CD4-positive, alpha-beta T cell treated with Interleukin-12 subunit alpha and Interleukin-12 subunit beta, for 1 hour (primary cell): ENCODE measurements at regions not wholly inside any gene's neighbourhood (a gene's known extent, or its start where the extent isn't known, plus 50 kb on each side); places are given as distances from the start of the nearest gene placed in this dataset.

Source experiments
- DNase-seq: peaks from one replicate; pipeline ENCODE4 v3.0.0-alpha.2; 2020

DNA sequence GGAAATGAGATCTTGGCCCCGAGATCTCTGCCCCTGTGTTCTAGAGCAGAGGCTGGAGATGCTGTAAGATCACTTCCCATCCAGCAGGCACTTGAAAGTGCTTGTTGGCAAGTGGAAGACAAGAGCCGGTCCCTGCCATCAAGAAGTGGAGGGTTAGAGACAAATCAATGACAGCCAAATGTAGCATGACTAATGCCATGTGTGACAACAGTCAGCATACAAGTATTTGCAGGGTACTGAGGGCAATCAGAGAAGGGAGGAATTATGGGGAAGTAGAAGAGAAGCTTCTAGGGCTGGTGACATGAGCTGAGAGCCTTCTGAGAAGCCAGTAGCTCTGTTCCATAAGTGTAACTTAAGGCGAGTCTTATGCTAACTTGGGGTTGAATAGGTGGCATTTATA lies 58.6 kb downstream of the TMEM17 start:
- DNase-seq = no peak

DNA sequence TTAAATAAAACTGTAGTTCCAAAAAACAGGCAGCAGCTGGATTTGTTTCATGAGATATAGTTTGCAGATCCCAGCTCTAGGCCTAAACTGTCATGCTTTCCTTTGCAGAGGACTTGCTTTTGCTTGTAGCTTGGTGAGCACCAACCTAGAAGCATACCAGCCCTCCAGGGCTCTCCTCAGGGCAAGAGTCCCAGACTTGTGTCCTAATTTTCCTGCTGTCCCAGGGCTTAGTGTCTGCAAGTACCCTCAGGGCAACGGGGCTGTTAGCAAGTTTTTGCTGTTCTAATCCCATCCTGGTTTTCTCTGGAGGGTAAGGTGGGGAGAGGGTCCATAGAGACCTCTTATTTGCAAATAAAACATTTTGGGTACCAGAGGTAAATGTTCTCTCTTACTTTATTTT lies 59.5 kb downstream of the TMEM17 start:
- DNase-seq = no peak

DNA sequence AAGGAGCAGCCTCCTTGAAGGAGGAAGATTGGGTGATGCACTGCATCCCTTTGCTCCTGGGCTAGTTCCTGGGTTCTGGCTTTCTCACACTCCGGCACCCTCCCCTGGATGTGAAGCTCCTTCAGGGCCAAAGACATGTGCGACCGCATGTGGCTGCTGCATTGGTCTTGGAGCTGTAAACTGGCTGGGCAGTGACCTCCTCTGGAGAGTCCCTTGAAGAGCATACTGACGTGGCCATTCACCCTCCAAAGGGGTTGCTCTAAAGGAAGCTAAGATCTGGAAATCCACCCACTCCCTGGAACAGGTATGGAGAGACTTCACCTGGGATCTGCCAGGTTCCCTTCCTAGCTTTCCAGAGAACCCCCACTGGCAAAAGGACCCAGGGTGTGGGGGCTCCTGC lies 62.1 kb downstream of the TMEM17 start:
- no peak for DNase-seq

DNA sequence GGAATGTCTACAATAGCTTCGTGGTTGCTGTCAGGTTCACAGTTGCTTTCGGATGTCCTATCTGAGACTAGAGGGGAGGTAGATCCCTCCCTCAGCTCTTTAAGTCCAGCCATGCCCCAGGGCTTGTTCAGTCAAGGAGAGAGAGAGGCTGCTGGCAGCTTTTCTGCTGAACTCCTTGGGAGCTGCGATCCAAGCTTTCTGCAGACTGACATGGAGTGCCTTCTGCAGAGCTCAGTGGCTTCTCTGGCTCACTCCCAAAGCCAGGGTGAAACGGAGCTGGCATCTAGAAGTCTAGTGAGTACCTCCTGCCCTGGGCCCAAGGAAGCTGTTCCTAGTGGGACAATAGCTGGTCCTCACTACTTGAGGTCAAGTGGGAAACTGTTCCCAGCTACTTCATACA lies 62.5 kb downstream of the TMEM17 start:
- no peak for DNase-seq

DNA sequence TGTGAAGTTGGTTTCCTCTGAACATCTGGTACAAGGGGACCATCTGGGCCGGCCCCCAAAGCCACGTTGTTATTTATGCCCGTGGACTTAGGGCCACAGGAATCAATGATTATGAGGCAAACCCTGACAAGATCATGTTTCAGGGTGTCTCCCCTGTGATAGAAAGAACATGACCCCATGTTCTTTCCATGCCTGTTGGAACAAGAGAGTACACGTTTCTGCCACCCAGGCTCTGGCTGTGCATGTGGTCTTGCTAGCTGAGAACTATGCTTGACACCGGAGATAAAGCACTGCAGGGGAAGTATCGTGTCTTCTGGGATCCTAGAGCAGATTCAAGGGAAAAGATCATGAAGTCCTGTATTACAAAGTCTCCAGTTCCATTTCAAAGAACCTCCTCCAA lies 64.2 kb downstream of the TMEM17 start:
- DNase-seq = no peak

DNA sequence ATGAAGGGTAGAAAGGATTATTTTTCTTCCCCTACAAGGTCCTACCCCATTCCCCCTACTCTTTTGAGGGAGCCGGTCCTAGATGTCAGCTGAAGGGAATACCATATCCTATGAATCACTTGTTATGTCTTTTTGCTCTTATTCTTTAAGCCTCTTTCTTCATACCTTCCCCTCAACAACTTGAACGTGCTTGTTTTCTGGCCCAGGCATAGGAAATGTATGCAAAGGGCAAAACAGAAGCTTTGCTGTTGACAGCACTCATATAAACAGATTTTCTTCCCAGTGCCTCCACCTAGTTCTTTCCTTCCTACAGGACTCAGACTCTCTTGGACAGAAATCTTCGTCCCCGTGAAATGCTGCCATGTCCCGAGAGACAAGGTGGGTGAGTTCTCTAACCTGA lies 64.6 kb downstream of the TMEM17 start:
- DNase-seq = no peak

DNA sequence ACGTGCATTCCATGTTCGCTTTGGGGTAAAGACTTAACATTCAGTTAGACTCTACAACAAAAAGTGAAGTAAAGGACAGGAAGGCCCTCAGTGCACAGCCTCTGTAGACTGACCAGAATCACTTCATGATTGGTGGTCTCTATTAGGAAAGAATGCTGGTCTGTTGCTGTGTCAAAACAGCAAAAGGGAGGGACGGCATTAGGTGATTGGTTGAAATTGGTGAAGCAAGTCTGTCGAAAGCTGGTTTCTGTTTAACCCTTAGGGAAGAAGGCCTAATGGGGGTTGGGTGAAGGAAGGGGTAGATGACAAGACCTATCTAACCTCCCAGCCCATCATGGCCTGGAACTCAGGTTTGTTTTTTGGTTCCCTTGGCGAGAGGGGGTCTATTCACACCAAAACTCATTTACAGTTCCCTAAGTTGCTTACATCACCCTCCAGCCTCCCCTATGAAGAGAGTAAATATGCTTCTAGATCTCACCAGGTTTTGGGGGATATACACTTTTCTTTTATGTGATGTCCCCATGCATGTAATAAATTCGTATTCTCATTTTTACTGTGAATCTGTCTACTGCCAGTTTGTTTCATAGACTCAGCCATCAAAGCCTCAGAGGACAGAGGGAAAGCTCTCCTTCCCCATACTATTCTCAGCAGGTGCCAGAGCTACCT lies 65.6 kb downstream of the TMEM17 start:
- no peak for DNase-seq

DNA sequence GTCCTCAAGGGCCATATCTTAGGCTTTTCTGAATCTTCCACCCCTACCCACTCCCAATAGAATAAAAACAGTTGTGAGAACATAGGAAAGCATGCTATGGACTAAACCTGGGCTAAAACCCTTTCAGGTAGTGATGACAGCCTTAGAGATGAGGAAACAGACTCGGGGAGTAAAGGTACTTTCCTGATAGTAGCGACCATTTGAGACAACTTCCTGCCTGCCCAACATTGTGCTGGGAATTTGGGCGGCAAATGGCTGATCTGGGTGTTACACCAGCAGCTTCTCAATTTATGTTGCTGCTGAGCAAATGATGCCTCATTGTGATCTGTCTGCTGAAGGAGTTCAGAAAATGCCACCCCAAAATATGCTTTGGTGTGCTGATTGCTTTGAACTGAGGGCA lies 66.6 kb downstream of the TMEM17 start:
- no peak for DNase-seq

DNA sequence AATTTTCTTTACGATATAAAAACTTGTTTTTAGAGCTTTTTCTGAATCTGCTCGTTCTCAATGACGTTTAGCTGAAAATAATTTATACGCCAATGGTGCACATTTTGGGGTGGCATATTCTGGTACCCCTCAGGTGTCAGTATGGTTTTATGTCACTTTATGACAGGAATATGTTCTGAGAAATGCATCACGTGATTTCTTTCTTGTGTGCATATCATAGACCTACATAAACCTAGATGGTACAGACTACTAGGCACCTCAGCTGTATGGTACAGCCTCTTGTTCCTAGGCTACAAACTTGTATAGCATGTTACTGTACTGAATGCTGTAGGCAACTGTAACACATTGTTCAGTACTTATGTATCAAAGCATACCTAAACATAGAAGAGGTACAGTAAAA lies 68.2 kb downstream of the TMEM17 start:
- no peak for DNase-seq

DNA sequence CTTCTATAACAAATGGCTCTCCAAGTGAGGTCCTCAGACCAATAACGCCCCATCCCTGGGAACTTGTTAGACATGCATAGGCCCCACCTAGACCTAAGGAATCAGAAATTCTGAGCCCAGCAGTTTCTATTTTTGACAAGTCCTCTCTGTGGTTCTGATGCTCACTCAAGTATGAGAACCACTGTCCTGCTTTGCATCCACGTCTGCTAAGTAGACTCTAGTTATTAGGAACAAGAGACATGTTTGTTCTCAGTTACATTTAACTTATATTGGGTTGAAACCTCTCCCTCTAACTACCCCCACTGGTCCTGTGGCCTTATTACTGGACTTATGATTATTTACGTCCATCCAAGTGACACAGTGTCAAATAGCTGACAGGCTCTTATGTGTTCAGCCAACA lies 70.3 kb downstream of the TMEM17 start:
- DNase-seq = no peak

DNA sequence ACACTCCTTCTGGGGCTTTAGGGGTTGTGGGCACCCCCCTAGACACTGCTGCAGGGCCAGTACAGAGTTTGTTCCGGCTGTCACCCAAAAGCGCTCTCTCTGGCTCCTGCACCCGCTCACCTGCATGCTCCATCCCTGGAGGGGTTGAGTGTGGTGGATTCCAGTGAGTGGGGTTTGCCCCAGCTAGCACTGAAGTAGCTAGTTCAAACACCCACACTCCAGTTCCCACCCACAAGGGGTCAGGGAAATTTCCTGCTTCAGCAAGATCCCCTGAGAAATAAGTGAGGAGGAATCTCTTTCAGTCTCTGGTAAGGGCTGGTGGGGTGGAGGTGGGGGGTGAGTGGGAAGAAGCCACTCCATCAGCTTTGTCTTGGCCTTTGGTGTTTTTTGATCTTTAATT lies 73.6 kb downstream of the TMEM17 start:
- no peak for DNase-seq

DNA sequence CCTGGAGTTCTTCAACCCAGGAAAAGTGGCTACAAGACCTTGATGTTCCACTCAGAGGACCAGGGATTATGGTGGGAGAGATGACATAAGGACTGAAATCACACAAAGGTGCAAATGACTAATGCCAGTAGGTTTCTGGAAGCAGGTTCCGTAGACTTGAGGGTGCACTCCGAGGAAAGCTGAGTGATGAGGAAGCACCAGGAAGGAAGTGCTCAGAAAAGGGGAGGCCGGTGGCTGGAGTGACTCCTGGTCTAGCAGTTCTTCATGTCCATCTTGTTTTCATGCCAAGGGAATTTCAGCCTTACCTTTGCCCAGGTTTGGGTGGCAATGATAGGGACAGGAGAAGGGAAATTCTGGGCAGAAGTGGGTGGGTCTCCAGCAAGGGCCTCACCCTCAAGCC lies 74.5 kb downstream of the TMEM17 start:
- no peak for DNase-seq

DNA sequence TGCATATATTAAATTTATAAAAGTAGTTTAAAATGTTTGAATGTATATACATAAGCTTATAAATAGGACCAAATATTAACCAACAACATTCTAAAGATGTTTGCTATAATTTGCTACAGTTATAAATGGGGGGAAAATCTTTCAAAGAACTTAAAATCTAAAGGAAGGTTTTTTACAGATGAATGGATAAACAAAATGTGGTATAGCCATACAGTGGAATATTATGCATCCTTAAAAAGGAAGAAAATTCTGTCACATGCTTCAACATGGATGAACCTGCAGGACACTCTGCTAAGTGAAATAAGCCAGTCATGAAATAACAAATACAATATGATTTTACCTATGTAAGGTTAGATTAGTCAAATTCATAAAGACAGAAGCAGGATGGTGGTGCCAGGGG lies 75.8 kb downstream of the TMEM17 start:
- DNase-seq = no peak

DNA sequence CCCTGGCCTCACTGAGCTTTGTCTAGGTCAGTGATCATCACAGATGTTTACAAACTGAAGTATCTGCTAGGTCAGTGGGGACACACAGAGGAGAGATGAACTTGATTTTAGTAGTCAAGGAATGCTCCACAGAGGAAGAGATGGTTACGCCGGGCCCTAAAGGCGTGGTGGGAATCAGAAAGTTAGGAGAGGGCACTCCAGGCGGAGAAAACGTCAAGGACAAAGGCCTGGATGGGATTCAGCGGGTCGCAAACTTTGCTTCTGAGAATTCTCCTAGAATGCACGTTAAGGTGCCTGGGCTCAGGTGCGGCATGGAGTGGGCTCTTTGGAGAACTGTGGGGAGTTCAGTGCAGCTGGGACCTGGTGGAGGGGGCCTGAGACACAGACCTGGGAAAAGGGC lies 78.8 kb downstream of the TMEM17 start:
- no peak for DNase-seq

DNA sequence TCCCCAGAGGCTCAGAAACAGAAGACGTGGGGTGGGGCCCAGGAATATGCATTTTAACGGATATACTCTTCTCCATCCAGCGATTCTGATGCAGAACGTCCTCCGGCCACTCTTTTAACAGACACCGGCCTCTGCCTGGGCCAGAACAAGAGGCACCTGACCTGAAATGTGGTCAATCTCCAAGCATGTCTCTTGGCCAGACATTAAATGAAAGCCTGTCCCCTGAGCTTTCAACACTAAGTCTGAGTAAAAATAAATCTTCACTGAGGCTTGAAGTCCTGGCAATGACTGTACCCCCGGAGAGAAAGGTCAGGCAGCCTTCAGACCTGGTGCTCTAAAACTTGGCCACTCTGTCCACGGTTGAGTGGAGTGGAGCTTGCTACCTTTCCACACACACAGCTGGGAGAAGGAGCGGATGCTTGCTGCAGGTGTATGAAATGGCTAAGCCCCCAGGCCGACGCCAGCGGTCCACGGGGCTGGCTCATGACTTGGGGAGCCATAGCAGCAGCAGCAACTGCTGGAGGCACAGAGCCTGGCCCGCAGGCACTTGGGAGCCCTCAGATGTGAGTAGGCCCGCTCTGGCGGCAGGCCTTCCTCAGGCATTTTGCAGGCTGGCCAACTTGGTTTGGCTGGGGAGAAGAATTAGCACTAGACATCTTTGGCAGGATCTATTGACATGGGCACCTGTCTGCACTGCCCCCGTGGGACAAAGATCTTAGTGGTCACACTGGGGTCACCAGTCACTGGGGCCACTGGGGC lies 79.7 kb downstream of the TMEM17 start:
- no peak for DNase-seq

DNA sequence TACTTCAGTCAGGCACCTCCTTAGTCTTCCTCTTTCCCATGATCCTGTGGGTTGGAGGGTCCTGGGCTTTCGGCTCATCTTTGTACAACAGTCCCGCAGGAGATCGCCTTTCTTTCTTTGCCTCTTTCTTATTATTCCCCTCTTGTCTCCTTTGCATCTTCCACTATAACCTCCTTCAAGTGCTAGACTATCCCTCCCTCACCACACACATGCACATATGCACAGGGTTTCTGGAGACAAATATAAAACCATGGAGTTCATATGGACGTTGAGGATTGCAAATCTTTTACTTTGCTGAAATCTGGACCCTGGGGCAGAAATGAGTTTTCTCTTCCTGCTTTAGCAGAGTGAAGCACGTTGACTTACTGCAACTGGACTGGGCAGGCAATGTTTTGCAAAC lies 80.3 kb downstream of the TMEM17 start:
- DNase-seq = no peak

DNA sequence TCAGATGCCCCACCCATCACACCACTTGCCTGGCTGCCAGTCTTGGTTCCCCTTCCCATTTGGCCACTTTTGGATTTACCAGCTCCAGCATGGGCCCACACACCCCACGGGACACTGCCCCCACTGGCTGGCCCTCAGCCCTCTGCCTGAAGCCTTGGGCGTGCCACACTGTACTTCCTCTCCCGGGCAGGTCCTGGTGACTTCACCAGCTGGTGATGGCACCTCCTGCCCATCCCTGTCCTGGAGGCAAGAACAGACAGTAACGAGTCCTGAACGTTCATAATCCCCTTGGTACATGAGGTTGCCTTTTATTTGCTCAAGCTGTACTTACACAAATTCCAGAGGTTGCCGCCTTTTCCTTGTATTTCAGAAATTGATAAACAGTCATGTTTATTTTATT lies 81.1 kb downstream of the TMEM17 start:
- no peak for DNase-seq

DNA sequence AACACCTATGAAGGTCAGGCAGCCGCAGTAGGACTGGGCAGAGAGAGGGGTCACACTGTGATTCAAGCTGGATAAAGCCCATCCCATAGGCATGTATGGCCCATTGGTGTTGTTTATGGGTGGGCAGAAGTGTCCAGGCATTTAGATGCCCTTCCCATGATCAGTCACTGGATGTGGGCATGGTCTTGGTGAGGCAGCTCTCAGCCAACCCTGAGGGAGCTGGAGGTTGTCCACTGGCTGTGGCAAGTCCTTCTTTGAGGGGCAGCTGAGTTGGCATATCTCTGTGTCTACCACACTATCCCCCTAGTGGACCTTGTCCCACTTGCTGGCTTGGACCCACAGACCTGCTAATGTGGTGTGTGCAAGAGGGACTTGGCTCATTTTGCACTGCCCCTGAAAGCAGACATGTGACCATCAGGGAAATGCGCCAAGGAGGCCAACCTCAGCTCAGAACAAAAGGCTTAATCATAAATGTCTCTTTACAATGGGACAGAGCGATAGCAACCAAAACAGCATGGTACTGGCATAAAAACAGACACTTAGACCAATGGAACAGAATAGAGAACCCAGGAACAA lies 82.0 kb downstream of the TMEM17 start:
- no peak for DNase-seq

DNA sequence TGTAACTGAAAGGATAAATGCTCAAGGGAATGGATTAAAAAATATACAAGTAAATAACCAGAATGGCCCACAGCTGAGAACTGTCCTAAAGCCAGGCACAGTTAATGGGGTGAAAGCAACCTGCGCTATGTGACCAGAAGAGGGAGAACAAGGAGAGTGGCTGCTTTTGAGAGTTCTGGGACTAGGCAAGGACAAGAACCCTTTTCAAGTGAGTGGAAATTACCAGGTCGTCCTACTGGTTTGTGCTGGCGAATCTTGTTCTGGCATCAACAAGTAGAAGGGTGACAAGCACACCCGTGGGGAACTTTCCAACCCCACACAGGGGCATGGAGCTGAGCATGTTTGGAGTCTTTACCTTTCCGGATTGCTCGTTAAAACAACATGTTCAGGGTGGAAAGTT lies 82.8 kb downstream of the TMEM17 start:
- DNase-seq = no peak

DNA sequence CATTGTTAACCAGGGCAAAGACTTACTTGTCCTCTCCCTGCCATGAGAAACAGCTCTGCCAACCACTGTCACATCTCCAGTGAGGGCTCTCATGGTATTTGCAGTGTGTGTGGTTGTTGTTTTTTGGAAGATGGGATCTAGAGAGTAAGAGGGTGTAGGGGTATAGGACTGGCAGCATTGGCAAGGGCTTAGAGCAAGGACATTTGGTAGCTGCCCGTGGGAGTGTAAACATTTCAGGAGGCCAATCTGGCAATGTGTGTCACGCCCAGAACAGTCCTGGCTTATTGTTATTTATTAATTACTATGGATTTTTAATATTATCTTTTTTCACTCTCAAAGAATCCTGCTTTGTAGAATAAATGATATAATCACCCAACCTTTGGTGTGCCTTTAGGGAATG lies 90.5 kb downstream of the TMEM17 start:
- DNase-seq = no peak

DNA sequence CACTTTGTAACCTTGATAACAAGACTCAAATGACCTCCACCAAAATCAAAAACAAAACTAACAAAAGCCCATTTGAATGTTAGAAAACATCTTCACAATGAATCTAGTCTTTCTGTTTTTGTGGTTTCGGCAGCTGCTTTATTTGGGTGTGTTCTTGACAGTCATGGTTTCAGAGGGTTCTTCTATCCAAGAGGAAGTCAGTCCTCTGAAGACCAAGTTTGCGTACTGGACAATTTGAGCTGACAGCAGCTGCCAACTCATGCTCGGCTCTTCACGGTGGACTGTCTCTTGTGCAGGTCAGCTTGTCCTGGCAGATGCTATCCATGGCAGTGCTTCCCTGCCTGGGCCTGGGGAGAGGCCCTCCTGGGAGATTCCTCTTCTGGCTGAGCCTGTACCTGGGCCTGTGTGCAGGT lies 91.0 kb downstream of the TMEM17 start:
- DNase-seq = peak; percentile 11

DNA sequence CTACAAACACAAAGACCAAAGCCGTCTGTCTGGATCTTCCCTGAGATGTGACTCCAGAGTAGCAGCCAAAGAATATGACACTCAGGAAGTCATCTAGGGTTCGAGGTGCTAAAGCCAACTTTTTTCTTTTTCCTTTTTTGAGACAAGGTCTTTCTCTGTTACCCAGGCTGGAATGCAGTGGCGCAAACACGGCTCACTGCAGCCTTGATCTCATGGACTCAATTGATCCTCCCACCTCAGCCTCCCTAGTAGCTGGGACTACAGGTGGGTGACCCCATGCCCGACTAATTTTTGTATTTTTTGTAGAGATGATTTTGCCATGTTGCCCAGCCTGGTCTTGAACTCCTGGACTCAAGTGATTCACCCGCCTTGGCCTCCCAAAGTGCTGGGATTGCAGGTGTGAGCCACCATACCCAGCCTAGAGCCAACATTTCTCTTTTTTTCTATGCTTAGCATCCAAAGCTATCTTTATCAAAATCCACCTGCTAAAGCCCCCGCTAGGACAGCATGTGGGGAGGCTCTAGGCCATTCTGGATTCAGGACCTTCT lies 92.8 kb downstream of the TMEM17 start:
- DNase-seq = no peak

DNA sequence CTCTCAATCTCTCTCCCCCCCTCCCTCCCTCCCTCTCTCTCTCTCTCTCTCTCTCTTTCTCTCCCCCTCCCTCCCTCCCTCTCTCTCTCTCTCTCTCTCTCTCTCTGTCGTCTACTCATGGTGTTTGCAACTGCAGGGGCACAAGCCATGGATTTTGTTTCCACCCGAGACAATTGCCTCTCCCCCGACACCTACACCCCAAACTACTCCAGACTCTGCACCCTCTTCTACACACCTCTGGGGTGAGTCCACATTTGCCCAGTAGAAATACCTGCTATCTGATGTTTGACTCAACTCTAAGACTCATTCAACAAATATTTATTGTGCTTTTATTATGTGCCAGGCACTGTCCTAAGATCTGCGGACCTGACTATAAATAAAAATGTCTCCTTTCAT lies 93.7 kb downstream of the TMEM17 start:
- no peak for DNase-seq

DNA sequence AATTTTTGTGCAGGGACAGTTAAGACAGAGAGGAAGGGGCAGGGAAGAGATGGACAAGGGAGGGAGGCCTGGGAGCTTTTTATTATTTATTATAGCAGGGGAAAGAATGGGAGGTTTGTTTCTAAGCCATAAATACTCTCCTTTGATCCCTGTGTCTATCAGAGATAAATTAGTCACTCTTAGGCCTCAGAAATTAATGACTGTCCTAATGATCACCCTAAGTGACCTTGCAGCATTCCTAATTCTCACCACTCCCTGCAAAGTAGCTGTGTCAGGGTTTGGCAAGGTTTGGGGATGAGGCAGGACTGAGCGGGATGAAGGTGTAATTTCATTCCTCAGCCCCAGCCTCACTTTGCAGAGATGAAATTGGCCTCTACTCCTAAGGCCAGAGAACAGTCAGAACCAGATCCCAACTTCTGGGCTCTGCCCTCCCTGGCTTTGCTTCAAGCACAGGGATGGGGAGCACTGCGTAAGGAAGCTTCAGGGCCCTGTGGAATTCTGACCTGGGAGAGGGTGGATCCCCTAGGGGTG lies 95.0 kb downstream of the TMEM17 start:
- no peak for DNase-seq
